Panc1 (cell line): ENCODE measurements at regions not wholly inside any gene's neighbourhood (a gene's known extent, or its start where the extent isn't known, plus 50 kb on each side); places are given as distances from the start of the nearest gene placed in this dataset.

ENCODE experiments used
- ATAC-seq: fragments of 200-7000 bp; cut with Tn5 transposase; 2 replicates; pipeline ENCODE4 v1.9.1; 2020; ENCODE audit warnings: mild to moderate bottlenecking, moderate library complexity
- BruUV-seq: library from RNA; stranded (reverse); fragments of 400-500 nt; replicated peaks from 2 replicates; lab custom pipeline; 2021; lab: Mats Ljungman, UMichigan
- CTCF ChIA-PET: fragments of 300-600 bp; sonication (Branson Sonifier 250); formaldehyde crosslinking; loops from one replicate; lab custom pipeline; 2022; ENCODE audit warnings: antibody characterized with exemption; lab: Charles Lee
- POLR2A ChIA-PET: fragments of 300-600 bp; sonication (Branson Sonifier 250); formaldehyde crosslinking; loops from one replicate; lab custom pipeline; 2022; ENCODE audit warnings: antibody characterized with exemption; lab: Charles Lee
- DNase-seq: peaks from one replicate; pipeline ENCODE4 v3.0.0-alpha.2; 2010; ENCODE audit warnings: low read depth, low spot score
- H3K27ac ChIP-seq: 2 replicates; pipeline ENCODE4 v1.5.1; 2011; ENCODE audit warnings: mild to moderate bottlenecking, low read length, inconsistent platforms
- H3K27me3 ChIP-seq: fragments of 200-500 bp; sonication (Bioruptor generic); 2 replicates; pipeline ENCODE4 v1.6.0; 2014; ENCODE audit warnings: low read length, inconsistent platforms; ENCODE audit not compliant: control insufficient read depth, insufficient read depth
- H3K36me3 ChIP-seq: fragments of 200-500 bp; sonication (Bioruptor generic); 2 replicates; pipeline ENCODE4 v1.5.1; 2014; ENCODE audit warnings: inconsistent platforms, mild to moderate bottlenecking, low read length, moderate library complexity; ENCODE audit not compliant: control insufficient read depth, insufficient read depth
- H3K4me1 ChIP-seq: 2 replicates; pipeline ENCODE4 v1.5.1; 2011; ENCODE audit warnings: inconsistent platforms, mild to moderate bottlenecking, low read length, moderate library complexity; ENCODE audit not compliant: control insufficient read depth, insufficient read depth
- H3K4me3 ChIP-seq, 2 experiments: 2 replicates each; pipeline ENCODE4 v1.5.1; 2011 to 2012; ENCODE audit warnings: low read depth in 2 of 2, low read length in 2 of 2, mild to moderate bottlenecking in 2 of 2, inconsistent platforms in 1 of 2, moderate library complexity in 1 of 2
- H3K9me3 ChIP-seq: fragments of 200-500 bp; sonication (Bioruptor generic); 2 replicates; pipeline ENCODE4 v1.5.1; 2014; ENCODE audit warnings: low read depth, mild to moderate bottlenecking, inconsistent platforms, low read length, moderate library complexity; ENCODE audit not compliant: control insufficient read depth, insufficient read depth
- POLR2AphosphoS5 ChIP-seq: IDR thresholded peaks from 2 replicates; pipeline ENCODE4 v1.6.1; 2012; ENCODE audit warnings: mild to moderate bottlenecking, low read depth, low read length, moderate library complexity
- SIN3A ChIP-seq: IDR thresholded peaks from 2 replicates; pipeline ENCODE4 v1.6.1; 2012; ENCODE audit warnings: low read depth, mild to moderate bottlenecking, low read length, moderate library complexity, borderline replicate concordance; ENCODE audit not compliant: insufficient read depth
- TCF7L2 ChIP-seq: IDR thresholded peaks from 2 replicates; pipeline ENCODE4 v1.6.1; 2011; ENCODE audit warnings: mild to moderate bottlenecking, low read depth, low read length, inconsistent platforms
- in situ Hi-C: cut with HindIII; loops from 2 replicates; pipeline ENCODE4 v1.10.0; 2016; ENCODE audit warnings: low sequenced_read_pairs, low pct_unique_long_range_greater_than_20kb
- intact Hi-C: fragments of 100-400 bp; cut with micrococcal nuclease; formaldehyde crosslinking; loops from one replicate; pipeline ENCODE4 v1.10.0; 2022; ENCODE audit not compliant: unreplicated experiment
- TF ChIP-seq, protein P1 (sequence below): fragments of 450-650 bp; IDR thresholded peaks from 2 replicates; pipeline ENCODE4 v1.5.1; 2017; ENCODE audit warnings: mild to moderate bottlenecking
- TF ChIP-seq, protein P2 (sequence below), 2 experiments: IDR thresholded peaks; 2 replicates each; pipeline ENCODE4 v1.6.1; 2011 to 2012; ENCODE audit warnings: low read depth in 2 of 2, control low read depth in 1 of 2, low read length in 1 of 2, mild to moderate bottlenecking in 1 of 2, moderate library complexity in 1 of 2; ENCODE audit not compliant: insufficient read depth in 1 of 2

DNA sequence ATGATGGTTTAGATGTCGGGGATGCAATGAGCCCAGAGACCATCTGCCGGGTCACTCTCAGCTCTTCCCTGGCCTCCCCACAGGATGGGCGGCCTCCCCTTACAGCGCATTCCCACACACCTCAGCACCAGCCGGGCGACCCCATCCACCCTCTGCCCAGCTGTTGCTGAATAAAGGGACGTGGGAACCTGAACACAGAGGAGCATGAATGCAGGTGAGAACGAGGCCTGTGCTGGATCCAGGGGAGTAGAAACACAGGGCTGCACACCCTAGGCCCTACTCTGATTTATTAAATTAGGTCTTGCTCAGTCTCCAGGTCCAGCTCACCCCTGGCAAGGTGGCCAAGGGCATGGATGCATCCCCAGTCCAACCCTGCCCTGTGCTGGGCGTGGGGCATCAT, 180.5 kb downstream of the CTTN start:
- no peak for ATAC-seq
- in situ Hi-C loops (no loop called here), intact Hi-C loops (no loop called here)
- H3K9me3 ChIP-seq: no peaks in the 10 kb centered on the region
- CTCF ChIA-PET: no interaction called here
- POLR2A ChIA-PET: no interaction called here
- BruUV-seq: no TSS peak
- TF ChIP-seq, protein P1, sequence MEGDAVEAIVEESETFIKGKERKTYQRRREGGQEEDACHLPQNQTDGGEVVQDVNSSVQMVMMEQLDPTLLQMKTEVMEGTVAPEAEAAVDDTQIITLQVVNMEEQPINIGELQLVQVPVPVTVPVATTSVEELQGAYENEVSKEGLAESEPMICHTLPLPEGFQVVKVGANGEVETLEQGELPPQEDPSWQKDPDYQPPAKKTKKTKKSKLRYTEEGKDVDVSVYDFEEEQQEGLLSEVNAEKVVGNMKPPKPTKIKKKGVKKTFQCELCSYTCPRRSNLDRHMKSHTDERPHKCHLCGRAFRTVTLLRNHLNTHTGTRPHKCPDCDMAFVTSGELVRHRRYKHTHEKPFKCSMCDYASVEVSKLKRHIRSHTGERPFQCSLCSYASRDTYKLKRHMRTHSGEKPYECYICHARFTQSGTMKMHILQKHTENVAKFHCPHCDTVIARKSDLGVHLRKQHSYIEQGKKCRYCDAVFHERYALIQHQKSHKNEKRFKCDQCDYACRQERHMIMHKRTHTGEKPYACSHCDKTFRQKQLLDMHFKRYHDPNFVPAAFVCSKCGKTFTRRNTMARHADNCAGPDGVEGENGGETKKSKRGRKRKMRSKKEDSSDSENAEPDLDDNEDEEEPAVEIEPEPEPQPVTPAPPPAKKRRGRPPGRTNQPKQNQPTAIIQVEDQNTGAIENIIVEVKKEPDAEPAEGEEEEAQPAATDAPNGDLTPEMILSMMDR: no peak
- TF ChIP-seq, protein P2, sequence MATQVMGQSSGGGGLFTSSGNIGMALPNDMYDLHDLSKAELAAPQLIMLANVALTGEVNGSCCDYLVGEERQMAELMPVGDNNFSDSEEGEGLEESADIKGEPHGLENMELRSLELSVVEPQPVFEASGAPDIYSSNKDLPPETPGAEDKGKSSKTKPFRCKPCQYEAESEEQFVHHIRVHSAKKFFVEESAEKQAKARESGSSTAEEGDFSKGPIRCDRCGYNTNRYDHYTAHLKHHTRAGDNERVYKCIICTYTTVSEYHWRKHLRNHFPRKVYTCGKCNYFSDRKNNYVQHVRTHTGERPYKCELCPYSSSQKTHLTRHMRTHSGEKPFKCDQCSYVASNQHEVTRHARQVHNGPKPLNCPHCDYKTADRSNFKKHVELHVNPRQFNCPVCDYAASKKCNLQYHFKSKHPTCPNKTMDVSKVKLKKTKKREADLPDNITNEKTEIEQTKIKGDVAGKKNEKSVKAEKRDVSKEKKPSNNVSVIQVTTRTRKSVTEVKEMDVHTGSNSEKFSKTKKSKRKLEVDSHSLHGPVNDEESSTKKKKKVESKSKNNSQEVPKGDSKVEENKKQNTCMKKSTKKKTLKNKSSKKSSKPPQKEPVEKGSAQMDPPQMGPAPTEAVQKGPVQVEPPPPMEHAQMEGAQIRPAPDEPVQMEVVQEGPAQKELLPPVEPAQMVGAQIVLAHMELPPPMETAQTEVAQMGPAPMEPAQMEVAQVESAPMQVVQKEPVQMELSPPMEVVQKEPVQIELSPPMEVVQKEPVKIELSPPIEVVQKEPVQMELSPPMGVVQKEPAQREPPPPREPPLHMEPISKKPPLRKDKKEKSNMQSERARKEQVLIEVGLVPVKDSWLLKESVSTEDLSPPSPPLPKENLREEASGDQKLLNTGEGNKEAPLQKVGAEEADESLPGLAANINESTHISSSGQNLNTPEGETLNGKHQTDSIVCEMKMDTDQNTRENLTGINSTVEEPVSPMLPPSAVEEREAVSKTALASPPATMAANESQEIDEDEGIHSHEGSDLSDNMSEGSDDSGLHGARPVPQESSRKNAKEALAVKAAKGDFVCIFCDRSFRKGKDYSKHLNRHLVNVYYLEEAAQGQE (IDR thresholded peaks at IDR 0.05; ENCODE audit: insufficient read depth in 1 of 2, low read depth in 2 of 2, low read length in 1 of 2): no peak
- no peak for TF ChIP-seq POLR2AphosphoS5
- TF ChIP-seq SIN3A: no peak
- no peak for TF ChIP-seq TCF7L2
- no peaks in the 10 kb centered on the region for H3K36me3 ChIP-seq
- H3K4me3 ChIP-seq: no peak overlapping the region
- H3K27me3 ChIP-seq: no peaks in the 10 kb centered on the region
- H3K4me1 ChIP-seq: no peaks in the 10 kb centered on the region
- no peak for DNase-seq
- H3K27ac ChIP-seq: no peak overlapping the region

DNA sequence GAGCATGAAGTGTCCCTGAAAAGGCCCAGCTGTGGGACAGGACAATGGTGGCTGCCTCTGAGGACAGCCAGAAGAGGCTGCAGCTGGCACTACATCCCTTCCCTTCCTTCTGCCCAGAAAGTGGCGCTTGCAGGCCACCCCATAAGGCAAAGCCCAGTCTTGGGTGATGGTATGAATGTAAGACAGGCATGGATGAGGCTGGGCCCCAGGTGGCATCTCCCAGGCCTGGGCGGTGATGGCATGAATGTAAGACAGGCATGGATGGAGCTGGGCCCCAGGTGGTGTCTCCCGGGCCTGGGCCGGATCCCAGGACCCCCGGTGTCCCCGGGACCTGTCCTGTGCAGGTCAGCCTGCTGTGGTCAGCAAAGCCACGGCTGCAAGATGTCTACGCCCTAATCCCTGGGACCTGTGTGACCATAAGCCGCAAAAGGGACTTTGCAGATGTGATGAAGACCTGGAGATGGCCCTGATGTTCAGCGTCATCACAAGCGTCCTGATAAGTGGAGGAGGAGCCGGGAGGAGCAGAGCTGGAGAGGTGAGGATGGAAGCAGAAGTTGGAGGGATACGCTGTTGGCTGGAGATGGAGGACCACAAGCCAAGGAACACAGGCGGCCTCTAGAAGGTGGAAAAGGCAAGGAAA, 181.1 kb downstream of the CTTN start:
- H3K4me3 ChIP-seq: no peak overlapping the region
- in situ Hi-C loops: no loop called here
- no TSS peak for BruUV-seq
- no peaks in the 10 kb centered on the region for H3K27me3 ChIP-seq
- DNase-seq (no peak), ATAC-seq (no peak)
- H3K9me3 ChIP-seq: no peaks in the 10 kb centered on the region
- intact Hi-C loops: no loop called here
- TF ChIP-seq, protein P2 (IDR thresholded peaks at IDR 0.05; ENCODE audit: insufficient read depth in 1 of 2, low read depth in 2 of 2, low read length in 1 of 2): no peak
- no peak for TF ChIP-seq SIN3A
- no peak for TF ChIP-seq POLR2AphosphoS5
- no peak for TF ChIP-seq TCF7L2
- TF ChIP-seq, protein P1: no peak
- no peak overlapping the region for H3K27ac ChIP-seq
- ChIA-PET POLR2A (no interaction called here), CTCF (no interaction called here)
- no peaks in the 10 kb centered on the region for H3K36me3 ChIP-seq
- no peaks in the 10 kb centered on the region for H3K4me1 ChIP-seq
